CD14-positive monocyte (primary cell): ENCODE measurements at regions not wholly inside any gene's neighbourhood (a gene's known extent, or its start where the extent isn't known, plus 50 kb on each side); places are given as distances from the start of the nearest gene placed in this dataset.

Experiments
- DNase-seq, 3 donors: peaks; one replicate each; pipeline ENCODE4 v3.0.0-alpha.2; 2011 to 2022
- H2AFZ ChIP-seq: 2 replicates; pipeline ENCODE4 v1.6.0; 2012; ENCODE audit warnings: mild to moderate bottlenecking, low read depth, low read length, inconsistent platforms; ENCODE audit not compliant: insufficient read depth, poor library complexity, severe bottlenecking
- H3K27ac ChIP-seq, 2 donors: 1 replicate in 1 of 2; 2 replicates in 1 of 2; pipeline ENCODE4 v1.5.1; 2012 to 2013; ENCODE audit warnings: low read length in 2 of 2, control low read depth in 1 of 2, inconsistent platforms in 1 of 2, low read depth in 1 of 2, mild to moderate bottlenecking in 1 of 2
- H3K27me3 ChIP-seq, 2 donors: one replicate each; pipeline versions ENCODE4 v1.6.0 to v1.6.1; 2011 to 2013; ENCODE audit warnings: low read length in 2 of 2; ENCODE audit not compliant: control insufficient read depth in 2 of 2, insufficient read depth in 2 of 2
- H3K36me3 ChIP-seq, 2 donors: replicated peaks in 1 of 2; 1 replicate in 1 of 2; 2 replicates in 1 of 2; pipeline versions ENCODE4 v1.5.1 to v1.6.1; 2012 to 2013; ENCODE audit warnings: low read length in 2 of 2, control low read depth in 1 of 2, inconsistent platforms in 1 of 2, mild to moderate bottlenecking in 1 of 2; ENCODE audit not compliant: insufficient read depth in 2 of 2, control insufficient read depth in 1 of 2
- H3K4me1 ChIP-seq, 2 donors: 1 replicate in 1 of 2; 2 replicates in 1 of 2; pipeline versions ENCODE4 v1.5.1 to v1.6.1; 2012 to 2013; ENCODE audit warnings: low read length in 2 of 2, control low read depth in 1 of 2, inconsistent platforms in 1 of 2, mild to moderate bottlenecking in 1 of 2, moderate library complexity in 1 of 2; ENCODE audit not compliant: insufficient read depth in 2 of 2, control insufficient read depth in 1 of 2
- H3K4me2 ChIP-seq: replicated peaks from 2 replicates; pipeline ENCODE3; 2012; ENCODE audit warnings: low read length, moderate library complexity, mild to moderate bottlenecking; ENCODE audit not compliant: poor library complexity, severe bottlenecking; ENCODE audit errors: extremely low read depth
- H3K4me3 ChIP-seq, 3 experiments: fragments of 200-600 bp in 1 of 3; sonication (generic) in 1 of 3; replicated peaks in 1 of 3; 1 replicate in 2 of 3; 2 replicates in 1 of 3; pipeline ENCODE4 v1.5.1; 2011 to 2013; ENCODE audit warnings: low read length in 3 of 3, mild to moderate bottlenecking in 3 of 3, control low read depth in 2 of 3, low read depth in 2 of 3, inconsistent platforms in 1 of 3, moderate library complexity in 1 of 3
- H3K79me2 ChIP-seq: 2 replicates; pipeline ENCODE4 v1.6.0; 2012; ENCODE audit warnings: mild to moderate bottlenecking, control low read depth, inconsistent platforms, low read length, moderate library complexity; ENCODE audit not compliant: insufficient read depth
- H3K9ac ChIP-seq: 2 replicates; pipeline ENCODE4 v1.6.0; 2017; ENCODE audit warnings: low read length, mild to moderate bottlenecking; ENCODE audit not compliant: insufficient read depth, poor library complexity, severe bottlenecking
- H3K9me3 ChIP-seq, 2 donors: replicated peaks in 1 of 2; 1 replicate in 1 of 2; 2 replicates in 1 of 2; pipeline versions ENCODE4 v1.5.1 to v1.6.1; 2012 to 2013; ENCODE audit warnings: low read length in 2 of 2, control low read depth in 1 of 2; ENCODE audit not compliant: control insufficient read depth in 1 of 2, insufficient read depth in 1 of 2
- H4K20me1 ChIP-seq: 2 replicates; pipeline ENCODE4 v1.6.0; 2012; ENCODE audit warnings: mild to moderate bottlenecking, low read length, control low read depth, moderate library complexity; ENCODE audit not compliant: insufficient read depth
- H3K27ac Mint-ChIP-seq, 7 donors: one replicate each; pipeline ENCODE4 v1.8.0; 2020; ENCODE audit warnings: mild to moderate bottlenecking in 7 of 7, mixed read lengths in 7 of 7, moderate library complexity in 6 of 7, inconsistent platforms in 2 of 7
- H3K27me3 Mint-ChIP-seq, 3 donors: one replicate each; pipeline ENCODE4 v1.8.0; 2021 to 2022; ENCODE audit warnings: low read depth in 3 of 3, mild to moderate bottlenecking in 3 of 3, mixed read lengths in 3 of 3, moderate library complexity in 3 of 3, inconsistent platforms in 1 of 3
- H3K36me3 Mint-ChIP-seq, 2 donors: one replicate each; pipeline ENCODE4 v1.8.0; 2020; ENCODE audit warnings: mixed read lengths in 2 of 2, inconsistent platforms in 1 of 2, mild to moderate bottlenecking in 1 of 2
- H3K4me1 Mint-ChIP-seq: one replicate; pipeline ENCODE4 v1.8.0; 2020; ENCODE audit warnings: mild to moderate bottlenecking, mixed read lengths
- H3K4me3 Mint-ChIP-seq, 2 donors: one replicate each; pipeline ENCODE4 v1.8.0; 2020; ENCODE audit warnings: mild to moderate bottlenecking in 2 of 2, mixed read lengths in 2 of 2, moderate library complexity in 1 of 2
- H3K9me3 Mint-ChIP-seq, 7 donors: one replicate each; pipeline ENCODE4 v1.8.0; 2020 to 2022; ENCODE audit warnings: mixed read lengths in 7 of 7, mild to moderate bottlenecking in 6 of 7, moderate library complexity in 6 of 7, inconsistent platforms in 2 of 7
- WGBS: methylation state at CpG from one replicate; pipeline ENCODE4 v1.1.5; 2013; ENCODE audit warnings: missing lambda C conversion rate; ENCODE audit not compliant: insufficient coverage; 5-methylcytosine and 5-hydroxymethylcytosine counted together
- intact Hi-C, 2 donors: fragments of 100-400 bp; cut with micrococcal nuclease; formaldehyde crosslinking; loops; one replicate each; pipeline versions ENCODE4 v1.15.0 to v1.15.1; 2023
- TF ChIP-seq, protein P1 (sequence below): fragments of 200-600 bp; IDR thresholded peaks from one replicate; pipeline ENCODE4 v1.8.0; 2022; ENCODE audit warnings: antibody characterized with exemption, mild to moderate bottlenecking

DNA sequence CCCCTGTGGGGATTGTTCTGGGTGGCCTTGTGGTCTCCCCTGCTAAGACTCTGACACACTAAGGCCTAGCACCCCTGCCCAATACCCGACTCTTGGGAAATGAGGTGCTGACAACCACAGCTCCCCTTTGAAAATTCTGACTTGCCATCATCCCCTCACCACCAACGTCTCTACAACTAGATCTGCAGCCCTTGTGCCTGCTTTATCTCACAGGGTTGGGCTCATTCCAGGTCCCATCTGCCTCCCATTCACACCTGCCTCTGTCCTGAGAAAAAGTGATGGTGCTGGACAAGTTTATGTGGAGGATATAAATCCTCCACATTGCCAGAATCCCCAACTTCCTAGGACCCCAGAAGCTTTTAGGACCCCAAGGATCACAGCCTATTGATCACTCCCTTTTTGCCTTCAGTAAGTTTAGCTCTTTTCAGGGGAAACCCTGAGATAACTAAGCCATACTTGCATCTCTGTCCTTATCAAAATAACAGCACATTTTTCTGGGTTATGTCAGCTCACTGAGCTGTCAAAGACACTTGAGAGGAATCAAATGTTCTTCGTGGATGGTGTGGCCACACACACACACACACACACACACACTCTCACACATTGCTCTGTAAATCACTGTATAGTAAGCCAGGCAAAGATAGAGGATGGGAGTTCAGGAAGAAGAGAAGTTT, 136.8 kb upstream of the CES5A start:
- Histone ChIP-seq H3K79me2 (no peaks in the 10 kb centered on the region), H4K20me1 (no peaks in the 10 kb centered on the region), H3K27ac (no peak overlapping the region), H3K4me2 (no peak overlapping the region), H3K9ac (no peak overlapping the region), H2AFZ (no peak overlapping the region), H3K4me1 (no peaks in the 10 kb centered on the region), H3K36me3 (no peaks in the 10 kb centered on the region), H3K9me3 (no peaks in the 10 kb centered on the region), H3K4me3 (no peak overlapping the region), H3K27me3 (peaks cover 0 to 2% of the 10 kb centered on the region in 2 donors)
- Mint-ChIP-seq H3K4me3 (no peak overlapping the region), H3K36me3 (no peaks in the 10 kb centered on the region), H3K27me3 (peaks cover 0 to 4% (median 0%) of the 10 kb centered on the region in 3 donors), H3K27ac (no peak overlapping the region), H3K9me3 (no peaks in the 10 kb centered on the region), H3K4me1 (no peaks in the 10 kb centered on the region)
- no peak for DNase-seq
- TF ChIP-seq, protein P1, sequence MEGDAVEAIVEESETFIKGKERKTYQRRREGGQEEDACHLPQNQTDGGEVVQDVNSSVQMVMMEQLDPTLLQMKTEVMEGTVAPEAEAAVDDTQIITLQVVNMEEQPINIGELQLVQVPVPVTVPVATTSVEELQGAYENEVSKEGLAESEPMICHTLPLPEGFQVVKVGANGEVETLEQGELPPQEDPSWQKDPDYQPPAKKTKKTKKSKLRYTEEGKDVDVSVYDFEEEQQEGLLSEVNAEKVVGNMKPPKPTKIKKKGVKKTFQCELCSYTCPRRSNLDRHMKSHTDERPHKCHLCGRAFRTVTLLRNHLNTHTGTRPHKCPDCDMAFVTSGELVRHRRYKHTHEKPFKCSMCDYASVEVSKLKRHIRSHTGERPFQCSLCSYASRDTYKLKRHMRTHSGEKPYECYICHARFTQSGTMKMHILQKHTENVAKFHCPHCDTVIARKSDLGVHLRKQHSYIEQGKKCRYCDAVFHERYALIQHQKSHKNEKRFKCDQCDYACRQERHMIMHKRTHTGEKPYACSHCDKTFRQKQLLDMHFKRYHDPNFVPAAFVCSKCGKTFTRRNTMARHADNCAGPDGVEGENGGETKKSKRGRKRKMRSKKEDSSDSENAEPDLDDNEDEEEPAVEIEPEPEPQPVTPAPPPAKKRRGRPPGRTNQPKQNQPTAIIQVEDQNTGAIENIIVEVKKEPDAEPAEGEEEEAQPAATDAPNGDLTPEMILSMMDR: no peak
- intact Hi-C loops: no loop called here
- 71% methylated on average over 1 of the region's 3 CpGs for WGBS

DNA sequence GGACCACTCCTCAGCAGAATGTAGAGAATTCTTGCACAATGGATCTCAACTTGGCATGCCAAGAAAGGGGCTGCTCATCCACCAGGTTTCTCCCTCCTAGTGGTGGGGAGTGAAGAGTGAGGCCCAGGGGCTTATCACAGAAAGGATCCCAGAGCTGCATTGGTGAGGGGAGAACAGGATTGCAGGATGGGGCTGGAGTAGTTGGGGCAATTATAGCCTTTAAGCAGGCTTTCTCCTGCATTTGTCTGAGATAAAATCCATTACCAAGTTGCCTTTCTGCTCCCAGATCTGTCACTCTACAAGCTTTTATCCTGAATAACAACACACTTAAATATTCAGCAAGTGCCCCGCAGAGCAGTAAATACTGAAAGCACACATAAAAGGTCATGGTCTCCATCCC, 130.8 kb upstream of the CES5A start:
- no peak for DNase-seq
- H3K27ac ChIP-seq: no peak overlapping the region
- H3K4me3 ChIP-seq: no peak overlapping the region
- TF ChIP-seq, protein P1: no peak
- H3K4me1 ChIP-seq: no peaks in the 10 kb centered on the region
- no peak overlapping the region for H3K9ac ChIP-seq
- H3K27me3 Mint-ChIP-seq: peaks cover 3 to 5% (median 4%) of the 10 kb centered on the region in 3 donors
- no peak overlapping the region for H3K27ac Mint-ChIP-seq
- no peaks in the 10 kb centered on the region for H3K9me3 ChIP-seq
- intact Hi-C loops: no loop called here
- no peak overlapping the region for H2AFZ ChIP-seq
- WGBS: no CpG with 5 or more reads among the region's 1 CpG
- peaks cover 0 to 7% (median 2%) of the 10 kb centered on the region in 7 donors for H3K9me3 Mint-ChIP-seq
- no peak overlapping the region for H3K4me2 ChIP-seq
- H3K27me3 ChIP-seq: peaks cover 0 to 2% of the 10 kb centered on the region in 2 donors
- H3K36me3 Mint-ChIP-seq: no peaks in the 10 kb centered on the region
- no peak overlapping the region for H3K4me3 Mint-ChIP-seq
- no peaks in the 10 kb centered on the region for H3K79me2 ChIP-seq
- no peaks in the 10 kb centered on the region for H3K36me3 ChIP-seq
- no peaks in the 10 kb centered on the region for H3K4me1 Mint-ChIP-seq
- H4K20me1 ChIP-seq: no peaks in the 10 kb centered on the region
